Transverse colon (tissue), 3 donors: ENCODE measurements at regions not wholly inside any gene's neighbourhood (a gene's known extent, or its start where the extent isn't known, plus 50 kb on each side); places are given as distances from the start of the nearest gene placed in this dataset.

Source experiments
- POLR2A ChIP-seq: fragments of 450-650 bp; IDR thresholded peaks from one replicate; pipeline ENCODE4 v1.6.1; 2016; ENCODE audit warnings: antibody characterized with exemption, mild to moderate bottlenecking, moderate library complexity
- TF ChIP-seq, protein P1 (sequence below), 5 experiments: fragments of 200-600 bp in 3 of 5; fragments of 450-650 bp in 2 of 5; sonication (generic) in 3 of 5; IDR thresholded peaks; 1 replicate in 2 of 5; 2 replicates in 3 of 5; pipeline ENCODE4 v1.5.1; 2016 to 2017; ENCODE audit warnings: antibody characterized with exemption in 5 of 5, inconsistent platforms in 3 of 5, mild to moderate bottlenecking in 2 of 5, moderate library complexity in 1 of 5

DNA sequence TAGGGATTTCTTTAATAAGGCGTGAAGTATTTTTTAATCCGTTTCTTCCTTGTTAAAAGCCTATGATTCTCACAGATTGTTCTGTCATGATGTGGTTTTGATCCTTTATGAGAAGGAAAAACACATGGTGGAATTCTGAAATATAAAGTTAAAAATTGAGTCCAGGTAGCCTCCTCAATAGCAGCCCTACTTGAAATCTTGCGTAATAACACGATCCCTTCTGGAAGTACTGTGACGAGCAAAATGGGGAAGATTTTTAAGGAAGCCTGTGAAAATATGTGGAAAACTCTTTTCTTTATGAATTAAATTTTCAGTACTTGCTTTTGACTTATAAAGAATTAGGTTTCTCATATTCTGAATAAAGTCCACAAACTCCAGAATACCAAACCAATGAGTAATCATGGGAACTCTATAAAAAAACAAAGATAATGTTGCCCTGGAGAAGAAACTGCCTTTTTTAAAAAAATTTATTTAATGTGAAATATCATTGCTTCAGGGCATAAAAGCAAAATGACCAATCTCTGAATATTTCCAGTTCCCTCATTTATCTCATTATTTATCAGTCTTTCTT is 476.4 kb upstream of the ZEB2 start:
- TF ChIP-seq, protein P1, sequence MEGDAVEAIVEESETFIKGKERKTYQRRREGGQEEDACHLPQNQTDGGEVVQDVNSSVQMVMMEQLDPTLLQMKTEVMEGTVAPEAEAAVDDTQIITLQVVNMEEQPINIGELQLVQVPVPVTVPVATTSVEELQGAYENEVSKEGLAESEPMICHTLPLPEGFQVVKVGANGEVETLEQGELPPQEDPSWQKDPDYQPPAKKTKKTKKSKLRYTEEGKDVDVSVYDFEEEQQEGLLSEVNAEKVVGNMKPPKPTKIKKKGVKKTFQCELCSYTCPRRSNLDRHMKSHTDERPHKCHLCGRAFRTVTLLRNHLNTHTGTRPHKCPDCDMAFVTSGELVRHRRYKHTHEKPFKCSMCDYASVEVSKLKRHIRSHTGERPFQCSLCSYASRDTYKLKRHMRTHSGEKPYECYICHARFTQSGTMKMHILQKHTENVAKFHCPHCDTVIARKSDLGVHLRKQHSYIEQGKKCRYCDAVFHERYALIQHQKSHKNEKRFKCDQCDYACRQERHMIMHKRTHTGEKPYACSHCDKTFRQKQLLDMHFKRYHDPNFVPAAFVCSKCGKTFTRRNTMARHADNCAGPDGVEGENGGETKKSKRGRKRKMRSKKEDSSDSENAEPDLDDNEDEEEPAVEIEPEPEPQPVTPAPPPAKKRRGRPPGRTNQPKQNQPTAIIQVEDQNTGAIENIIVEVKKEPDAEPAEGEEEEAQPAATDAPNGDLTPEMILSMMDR (IDR thresholded peaks at IDR 0.05): no peak
- no peak for TF ChIP-seq POLR2A
